OCI-LY7 (cell line): ENCODE measurements at regions not wholly inside any gene's neighbourhood (a gene's known extent, or its start where the extent isn't known, plus 50 kb on each side); places are given as distances from the start of the nearest gene placed in this dataset.

Experiments used
- BruUV-seq: library from RNA; stranded (reverse); fragments of 400-500 nt; replicated peaks from 2 replicates; lab custom pipeline; 2021; lab: Mats Ljungman, UMichigan
- CTCF ChIA-PET: fragments of 300-600 bp; sonication (Branson Sonifier 250); formaldehyde crosslinking; loops from one replicate; lab custom pipeline; 2022; ENCODE audit warnings: antibody characterized with exemption; ENCODE audit not compliant: unreplicated experiment; lab: Charles Lee
- POLR2A ChIA-PET: fragments of 300-600 bp; sonication (Branson Sonifier 250); formaldehyde crosslinking; loops from one replicate; lab custom pipeline; 2022; ENCODE audit warnings: antibody characterized with exemption; lab: Charles Lee
- DNase-seq: peaks from one replicate; pipeline ENCODE4 v3.0.0-alpha.2; 2015; ENCODE audit warnings: low spot score
- H2AFZ ChIP-seq: fragments of 200-600 bp; sonication (generic), shearing (Covaris generic); 2 replicates; pipeline ENCODE4 v1.6.1; 2014; ENCODE audit warnings: mild to moderate bottlenecking, antibody characterized with exemption, low read length, moderate library complexity
- H3K27ac ChIP-seq: fragments of 200-600 bp; sonication (generic); 2 replicates; pipeline ENCODE4 v1.5.1; 2014; ENCODE audit warnings: mixed run types, low read depth, mild to moderate bottlenecking, moderate library complexity, low read length, inconsistent platforms; ENCODE audit not compliant: poor library complexity, severe bottlenecking
- H3K36me3 ChIP-seq: fragments of 200-600 bp; sonication (generic); 2 replicates; pipeline ENCODE4 v1.6.1; 2014; ENCODE audit warnings: mild to moderate bottlenecking, antibody characterized with exemption, low read length, moderate library complexity, mixed read lengths; ENCODE audit not compliant: insufficient read depth
- H3K4me1 ChIP-seq: fragments of 200-600 bp; sonication (generic); 2 replicates; pipeline ENCODE4 v1.5.1; 2014; ENCODE audit warnings: mild to moderate bottlenecking, low read length; ENCODE audit not compliant: insufficient read depth, poor library complexity, severe bottlenecking
- H3K4me2 ChIP-seq: fragments of 200-600 bp; sonication (generic); 2 replicates; pipeline ENCODE4 v1.6.1; 2014; ENCODE audit warnings: mild to moderate bottlenecking, low read length
- H3K4me3 ChIP-seq: fragments of 200-600 bp; sonication (generic); 2 replicates; pipeline ENCODE4 v1.5.1; 2014; ENCODE audit warnings: mild to moderate bottlenecking, low read depth, low read length; ENCODE audit not compliant: poor library complexity, severe bottlenecking
- H3K79me2 ChIP-seq: fragments of 200-600 bp; sonication (generic); 2 replicates; pipeline ENCODE4 v1.6.1; 2016; ENCODE audit warnings: low read depth, mild to moderate bottlenecking, low read length, moderate library complexity, mixed read lengths; ENCODE audit not compliant: insufficient read depth
- H3K9me2 ChIP-seq: fragments of 200-600 bp; sonication (generic); 2 replicates; pipeline ENCODE4 v1.6.1; 2016; ENCODE audit warnings: mild to moderate bottlenecking, low read length, mixed read lengths; ENCODE audit not compliant: insufficient read depth
- H3K9me3 ChIP-seq: fragments of 200-600 bp; sonication (generic); 2 replicates; pipeline ENCODE4 v1.6.1; 2014; ENCODE audit warnings: mild to moderate bottlenecking, mixed run types, low read length, mixed read lengths
- H4K20me1 ChIP-seq: fragments of 200-600 bp; sonication (generic); 2 replicates; pipeline ENCODE4 v1.6.1; 2014; ENCODE audit warnings: mild to moderate bottlenecking, antibody characterized with exemption, low read length, moderate library complexity, mixed read lengths; ENCODE audit not compliant: insufficient read depth
- CTCF ChIP-seq: fragments of 200-600 bp; sonication (generic); conservative IDR thresholded peaks from 2 replicates; pipeline ENCODE4 v1.5.1; 2014; ENCODE audit warnings: mild to moderate bottlenecking, antibody characterized with exemption, low read length, moderate library complexity, mixed read lengths
- EZH2phosphoT487 ChIP-seq: fragments of 200-600 bp; sonication (generic); IDR thresholded peaks from 2 replicates; pipeline ENCODE4 v1.6.1; 2018; ENCODE audit warnings: low read depth, borderline replicate concordance, mild to moderate bottlenecking, mixed run types, antibody characterized with exemption, low read length, moderate library complexity, mixed read lengths
- intact Hi-C: fragments of 100-400 bp; cut with micrococcal nuclease; formaldehyde crosslinking; loops from one replicate; pipeline ENCODE4 v1.10.0; 2022; ENCODE audit not compliant: unreplicated experiment

GRCh38 chr18:1480309-1480708, 575.6 kb downstream of the ADCYAP1 start:
- Histone ChIP-seq H3K4me1 (no peaks in the 10 kb centered on the region), H3K9me3 (no peaks in the 10 kb centered on the region), H2AFZ (no peak overlapping the region), H3K27ac (no peak overlapping the region), H3K79me2 (no peaks in the 10 kb centered on the region), H4K20me1 (no peaks in the 10 kb centered on the region), H3K4me3 (no peak overlapping the region), H3K4me2 (no peak overlapping the region), H3K9me2 (no peaks in the 10 kb centered on the region; the same call in 1 of the 2 replicates), H3K36me3 (no peaks in the 10 kb centered on the region)
- intact Hi-C loops, result loop anchor here (10.0 kb wide), 1 partner anchor 56 kb away; no protein-coding TSS in a partner anchor
- no peak for DNase-seq
- ChIA-PET POLR2A (interaction anchor here (0.6 kb wide), 1 partner anchor 37 kb away, joined by 3 read pairs; no protein-coding TSS in a partner anchor), CTCF (no interaction called here)
- TF ChIP-seq EZH2phosphoT487 (no peak), CTCF (no peak)
- BruUV-seq, result no TSS peak

- intact Hi-C loops, result loop anchor here (10.0 kb wide), 1 partner anchor 57 kb away; no protein-coding TSS in a partner anchor
- TF ChIP-seq EZH2phosphoT487, result no peak
- TF ChIP-seq CTCF, result no peak
- Histone ChIP-seq H3K4me1 (no peaks in the 10 kb centered on the region), H3K4me3 (no peak overlapping the region), H3K4me2 (no peak overlapping the region), H3K9me3 (no peaks in the 10 kb centered on the region), H3K27ac (no peak overlapping the region), H3K36me3 (no peaks in the 10 kb centered on the region), H2AFZ (no peak overlapping the region), H3K9me2 (no peaks in the 10 kb centered on the region; the same call in 1 of the 2 replicates), H4K20me1 (no peaks in the 10 kb centered on the region), H3K79me2 (no peaks in the 10 kb centered on the region)
- POLR2A ChIA-PET, result no interaction called here
- BruUV-seq, result no TSS peak
- CTCF ChIA-PET, result no interaction called here
- DNase-seq, result no peak
Observed at GRCh38 chr18:1481577-1481976, 576.9 kb downstream of the ADCYAP1 start.

GRCh38 chr18:1483385-1483784, 578.7 kb downstream of the ADCYAP1 start:
- H3K4me1 ChIP-seq, result no peaks in the 10 kb centered on the region
- no peaks in the 10 kb centered on the region for H4K20me1 ChIP-seq
- CTCF ChIA-PET, result no interaction called here
- no peaks in the 10 kb centered on the region for H3K79me2 ChIP-seq
- BruUV-seq, result no TSS peak
- no peak overlapping the region for H3K4me3 ChIP-seq
- H3K4me2 ChIP-seq, result no peak overlapping the region
- H3K27ac ChIP-seq, result no peak overlapping the region
- H2AFZ ChIP-seq, result no peak overlapping the region
- no peak for TF ChIP-seq CTCF
- DNase-seq, result no peak
- intact Hi-C loops, result loop anchor here (10.0 kb wide), 1 partner anchor 59 kb away; no protein-coding TSS in a partner anchor
- H3K9me2 ChIP-seq, result no peaks in the 10 kb centered on the region; the same call in 1 of the 2 replicates
- POLR2A ChIA-PET, result interaction anchor here (0.7 kb wide), 1 partner anchor 42 kb away, joined by 3 read pairs; no protein-coding TSS in a partner anchor
- H3K36me3 ChIP-seq, result no peaks in the 10 kb centered on the region
- no peaks in the 10 kb centered on the region for H3K9me3 ChIP-seq
